Endometrium (tissue), 2 donors: ENCODE measurements at regions not wholly inside any gene's neighbourhood (a gene's known extent, or its start where the extent isn't known, plus 50 kb on each side); places are given as distances from the start of the nearest gene placed in this dataset.
"Not testable (repeated sequence)": the region's sequence is repeated elsewhere in the genome, so short reads cannot be mapped to it uniquely, and the experiment has no call there.

Experiments
- FAIRE-seq: peaks from 2 replicates; lab custom pipeline; 2012; peaks lifted over from hg19 to GRCh38; lab: Jason Lieb, UNC
- donor health status: control.
- donor health status: control.

DNA sequence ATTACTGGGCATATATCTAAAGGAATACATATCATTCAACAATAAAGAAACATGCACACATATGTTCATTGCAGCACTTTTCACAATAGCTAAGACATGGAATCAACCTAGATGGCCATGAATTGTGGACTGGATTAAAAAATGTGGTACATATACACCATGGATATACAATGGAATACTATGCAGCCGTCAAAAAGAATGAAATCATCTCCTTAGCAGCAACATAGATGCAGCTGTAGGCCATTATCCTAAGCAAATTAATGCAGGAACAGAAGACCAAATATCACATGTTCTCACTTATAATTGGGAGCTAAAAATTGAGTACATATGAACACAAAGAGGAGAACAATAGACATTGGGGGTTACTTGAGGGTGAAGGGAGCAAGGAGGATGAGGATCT, 175.6 kb downstream of the POLR1F start:
- no peak for FAIRE-seq

DNA sequence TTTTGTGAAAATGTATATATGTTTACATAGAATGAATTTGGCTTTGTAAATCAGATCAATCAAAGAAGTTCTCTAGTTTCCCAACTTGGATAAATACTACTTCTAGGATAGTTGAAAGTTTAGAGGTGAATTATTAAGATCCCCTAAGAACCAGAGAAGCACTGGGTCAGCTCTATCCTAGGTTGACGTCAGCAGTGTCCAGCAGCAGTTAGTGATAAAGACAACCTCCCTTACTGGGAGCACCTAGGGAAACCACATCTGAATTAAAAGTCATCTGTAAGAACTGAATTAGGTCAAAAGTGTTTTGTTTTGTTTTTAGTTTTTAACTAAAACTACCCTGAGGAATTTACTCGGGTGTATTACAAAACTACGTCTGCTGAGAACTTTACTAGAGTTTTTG, 178.0 kb downstream of the POLR1F start:
- FAIRE-seq: no peak

DNA sequence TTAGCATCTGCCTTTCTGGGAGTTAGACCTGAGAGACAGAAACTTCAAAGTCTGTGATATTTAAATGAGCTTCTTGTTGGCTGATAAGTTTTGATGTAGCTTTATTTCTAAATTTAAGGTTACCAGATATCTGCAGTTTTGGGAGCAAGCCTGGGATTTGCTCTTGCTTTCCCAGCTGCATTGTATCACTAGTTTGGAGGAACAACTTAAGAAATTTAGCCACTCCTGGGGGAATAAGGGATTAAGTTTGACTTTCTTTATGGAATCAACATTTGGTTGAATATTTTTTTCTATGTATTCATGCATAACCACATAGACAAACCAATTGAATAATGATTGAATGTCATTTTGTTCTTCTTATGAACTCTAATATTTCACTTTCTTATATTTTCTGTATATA, 178.6 kb downstream of the POLR1F start:
- no peak for FAIRE-seq

DNA sequence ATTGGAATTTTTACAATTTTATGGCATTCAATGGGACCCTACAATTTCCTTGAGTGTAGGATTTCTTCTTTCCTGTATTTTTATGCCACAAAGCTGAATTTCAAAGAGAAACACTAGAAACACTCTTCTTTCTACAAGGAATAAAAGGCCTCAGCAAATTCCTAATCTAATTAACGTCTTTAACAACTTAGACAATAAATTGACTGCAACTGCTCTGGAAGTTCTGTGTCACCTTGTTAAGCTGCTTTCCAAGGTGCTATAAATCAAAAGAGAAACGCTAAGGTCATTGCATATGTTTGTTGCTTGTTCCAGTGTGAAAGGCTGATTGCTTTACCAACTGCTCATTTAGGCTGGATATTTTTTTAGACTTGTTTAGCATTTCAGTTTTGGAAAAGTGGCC, 182.2 kb downstream of the POLR1F start:
- FAIRE-seq: no peak

DNA sequence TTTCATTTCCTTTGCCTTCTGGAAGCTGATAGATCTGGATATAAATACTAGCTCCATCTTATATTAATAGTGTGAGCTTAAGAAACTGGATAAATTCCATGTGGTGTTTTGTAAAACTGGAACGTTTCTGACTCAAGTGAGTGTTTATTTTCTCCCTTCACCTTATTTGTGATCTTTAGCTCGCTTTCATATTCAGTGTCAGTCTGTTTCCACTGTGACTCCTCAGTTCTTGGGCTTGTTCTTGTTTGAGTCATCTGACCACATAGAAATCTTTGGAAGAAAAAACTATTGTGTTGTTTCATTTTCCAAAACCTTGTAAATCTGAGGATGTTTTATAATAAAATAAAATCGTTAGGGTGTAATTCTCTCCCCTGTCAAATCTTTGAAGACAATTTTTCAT, 186.4 kb downstream of the POLR1F start:
- peak; percentile 89 for FAIRE-seq

DNA sequence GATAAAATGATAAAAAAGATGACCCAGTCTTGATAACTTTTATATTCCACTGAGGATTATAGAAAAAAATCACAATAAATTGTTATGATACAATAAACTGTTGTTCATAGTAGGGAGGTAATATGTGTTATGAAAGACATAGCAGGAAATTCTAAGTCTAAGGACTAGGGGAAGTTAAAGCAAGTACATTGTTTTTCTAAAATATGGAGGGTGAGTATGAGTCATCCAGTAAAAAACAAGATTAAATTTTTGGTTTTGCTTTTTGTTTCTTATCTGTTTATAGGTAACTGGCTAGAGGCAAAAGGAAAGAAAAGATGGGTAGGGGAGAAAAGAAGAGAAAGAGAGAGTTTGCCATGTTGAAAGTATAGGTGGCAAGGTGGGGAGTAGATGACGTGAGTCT, 188.4 kb downstream of the POLR1F start:
- FAIRE-seq: peak; percentile 70

DNA sequence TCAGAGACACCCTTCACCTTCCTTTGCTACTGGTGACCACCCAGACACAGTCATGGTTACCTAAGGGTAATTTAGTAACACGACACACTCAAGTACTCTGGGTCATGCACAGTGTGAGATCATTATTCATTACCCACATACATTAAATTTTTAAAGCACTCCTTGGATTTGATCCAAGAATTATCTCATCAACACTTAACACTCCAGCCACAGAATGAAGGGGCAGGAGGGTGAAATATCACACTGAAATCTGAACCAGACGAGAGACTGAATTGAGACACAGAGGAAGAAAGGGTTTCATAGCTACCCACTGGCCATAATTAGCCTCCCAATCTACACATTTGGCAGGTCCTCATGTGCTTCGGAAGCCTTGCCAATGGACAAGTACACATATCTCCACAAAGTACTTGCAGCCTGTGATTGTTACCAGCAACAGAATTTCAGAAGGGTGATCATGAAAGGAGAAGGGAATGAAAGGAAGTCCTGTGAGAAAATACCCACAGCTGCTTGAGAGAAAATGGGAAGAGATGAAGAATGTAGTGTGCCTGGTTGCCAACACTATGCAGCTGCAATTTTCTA, 189.3 kb downstream of the POLR1F start:
- no peak for FAIRE-seq

DNA sequence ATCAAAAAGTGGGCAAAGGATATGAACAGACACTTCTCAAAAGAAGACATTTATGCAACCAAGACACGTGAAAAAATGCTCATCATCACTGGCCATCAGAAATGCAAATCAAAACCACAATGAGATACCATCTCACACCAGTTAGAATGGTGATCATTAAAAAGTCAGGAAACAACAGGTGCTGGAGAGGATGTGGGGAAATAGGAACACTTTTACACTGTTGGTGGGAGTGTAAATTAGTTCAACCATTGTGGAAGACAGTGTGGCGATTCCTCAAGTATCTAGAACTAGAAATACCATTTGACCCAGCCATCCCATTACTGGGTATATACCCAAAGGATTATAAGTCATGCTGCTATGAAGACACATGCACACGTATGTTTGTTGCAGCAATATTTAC, 191.3 kb downstream of the POLR1F start:
- FAIRE-seq: not testable (repeated sequence)

DNA sequence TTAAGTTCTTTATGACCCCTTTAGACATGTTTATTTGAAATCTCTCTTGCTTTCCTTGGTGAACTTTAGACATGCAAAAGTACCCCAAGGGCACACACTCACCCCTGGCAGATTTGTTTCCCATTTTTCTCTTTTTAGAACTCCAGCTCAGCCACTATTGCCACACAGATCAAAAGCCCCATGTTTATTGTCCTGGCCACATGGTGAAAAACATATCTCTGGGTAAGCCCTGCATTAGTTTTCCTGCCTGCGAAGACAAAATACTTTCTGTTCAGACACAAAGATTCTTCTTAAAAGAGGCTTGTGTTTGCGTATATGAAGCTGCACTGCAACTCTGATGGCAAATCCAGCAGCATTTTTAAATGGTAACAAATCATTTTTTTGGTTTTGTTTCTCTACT, 200.0 kb downstream of the POLR1F start:
- no peak for FAIRE-seq

DNA sequence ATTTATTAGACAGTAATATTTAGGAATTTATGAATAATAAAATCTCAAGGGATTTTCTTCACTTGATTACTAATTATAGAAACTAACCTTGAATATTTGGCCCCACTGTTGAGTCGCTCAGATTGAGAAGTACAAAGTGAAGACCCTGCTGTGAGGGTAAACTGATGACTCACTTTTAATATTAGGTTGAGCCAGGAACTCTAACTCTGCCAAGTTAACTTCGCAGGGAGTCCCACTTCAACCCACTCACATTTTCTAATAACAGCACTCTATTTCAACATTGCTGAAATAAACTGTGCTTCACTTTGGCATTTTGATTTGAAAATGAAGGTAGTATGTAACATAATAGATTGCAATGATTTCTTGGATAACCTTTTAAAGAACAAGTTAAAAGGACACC, 200.7 kb downstream of the POLR1F start:
- FAIRE-seq: no peak

DNA sequence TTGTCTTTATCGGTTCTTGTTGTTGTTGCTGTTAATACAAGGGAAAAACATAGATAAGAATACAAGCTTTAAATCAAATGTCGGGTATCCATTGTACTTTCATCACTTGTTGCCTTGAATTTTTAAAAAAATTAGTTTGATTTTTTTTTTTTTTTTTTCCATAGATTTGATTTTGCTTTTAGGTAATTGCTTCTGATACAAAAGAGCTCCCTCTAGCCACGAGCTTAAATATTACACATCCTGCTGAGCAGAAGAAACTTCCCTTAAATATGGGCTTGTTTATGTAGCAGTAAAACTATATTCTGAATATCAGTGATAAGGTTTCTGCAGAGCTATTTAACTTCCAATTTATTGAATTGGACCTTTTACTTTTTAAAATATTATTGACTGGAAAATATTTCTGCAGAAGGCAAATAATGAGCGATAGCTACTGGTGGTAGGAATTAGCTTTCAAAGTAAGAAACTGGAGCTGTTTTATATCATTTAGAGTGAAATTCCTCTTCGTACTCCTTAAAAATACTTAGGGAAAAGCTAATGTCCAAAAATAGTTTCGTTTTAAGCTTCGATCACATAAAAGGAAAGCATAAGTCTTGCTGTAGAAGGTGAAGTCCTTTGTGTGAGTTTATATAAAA, 216.9 kb downstream of the POLR1F start:
- FAIRE-seq: peak; percentile 46

DNA sequence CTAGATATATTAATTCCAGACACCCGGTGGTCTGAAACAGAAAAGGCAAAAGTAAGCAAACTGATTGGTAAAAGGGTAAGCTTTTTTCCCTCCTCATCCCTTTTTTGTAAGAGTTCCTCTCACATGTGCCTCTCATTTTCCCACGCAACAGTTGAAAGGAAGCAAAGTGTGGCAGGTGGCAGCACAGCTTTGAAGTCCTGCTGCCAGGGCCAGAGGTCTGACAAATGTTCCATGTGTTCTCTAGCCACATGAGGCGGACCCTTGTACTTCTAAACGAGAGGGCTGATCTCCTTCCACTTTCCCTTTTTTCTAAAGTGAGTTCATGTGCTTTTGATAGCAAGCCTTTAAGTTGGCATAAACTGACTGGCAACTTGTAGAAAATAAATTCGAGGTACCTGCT, 217.5 kb downstream of the POLR1F start:
- FAIRE-seq: no peak

DNA sequence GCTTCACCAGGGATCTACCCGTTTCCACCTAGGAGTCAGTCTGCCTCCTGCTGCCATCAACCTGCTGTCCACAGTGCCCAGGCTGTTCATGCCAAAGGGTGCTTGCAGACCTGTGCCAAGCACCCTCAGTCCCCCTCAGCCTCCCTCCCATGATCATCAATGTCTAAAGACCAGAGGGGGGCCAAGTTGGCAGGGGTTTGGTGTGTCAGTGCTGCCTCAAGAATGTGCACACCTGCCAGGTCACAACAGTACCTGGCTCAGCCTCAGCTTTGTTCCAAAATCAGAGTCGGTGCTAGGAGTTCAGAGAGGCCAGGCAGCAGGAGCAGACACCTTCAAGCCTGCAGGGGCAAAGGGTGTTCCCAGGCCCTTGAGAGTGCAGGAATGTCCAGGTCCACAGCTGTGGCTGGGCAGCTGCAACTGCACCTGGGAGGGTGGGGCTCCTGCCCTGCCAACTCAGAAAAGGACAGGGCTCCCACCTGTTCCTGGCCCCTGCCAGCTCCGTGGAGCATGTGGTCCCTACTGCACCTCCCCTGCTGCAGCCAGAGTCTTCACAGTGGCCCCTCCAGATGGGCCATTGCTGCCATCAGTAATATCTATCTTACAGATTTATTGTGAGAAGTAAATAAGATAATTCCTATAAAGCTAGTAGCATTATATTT, 219.5 kb downstream of the POLR1F start:
- no peak for FAIRE-seq

DNA sequence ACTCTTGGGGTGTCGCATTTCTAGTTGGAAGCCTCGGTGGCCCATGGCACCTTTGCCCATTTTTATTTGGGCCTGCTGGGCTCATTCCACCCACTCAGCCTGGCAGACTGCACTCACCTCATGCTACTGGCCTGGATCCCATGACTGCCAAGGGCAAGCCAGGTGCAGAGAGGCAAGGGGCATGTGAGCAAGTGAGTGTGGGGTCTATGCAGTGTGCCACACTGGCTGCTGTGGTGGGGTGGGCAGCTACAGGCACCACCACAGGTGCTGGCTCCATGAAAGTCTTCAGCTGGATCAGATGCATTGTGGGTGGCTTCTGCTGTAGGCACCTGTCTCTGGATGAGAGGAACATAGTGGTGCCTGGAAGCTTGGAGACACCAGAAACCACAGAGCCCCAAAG, 220.8 kb downstream of the POLR1F start:
- no peak for FAIRE-seq

DNA sequence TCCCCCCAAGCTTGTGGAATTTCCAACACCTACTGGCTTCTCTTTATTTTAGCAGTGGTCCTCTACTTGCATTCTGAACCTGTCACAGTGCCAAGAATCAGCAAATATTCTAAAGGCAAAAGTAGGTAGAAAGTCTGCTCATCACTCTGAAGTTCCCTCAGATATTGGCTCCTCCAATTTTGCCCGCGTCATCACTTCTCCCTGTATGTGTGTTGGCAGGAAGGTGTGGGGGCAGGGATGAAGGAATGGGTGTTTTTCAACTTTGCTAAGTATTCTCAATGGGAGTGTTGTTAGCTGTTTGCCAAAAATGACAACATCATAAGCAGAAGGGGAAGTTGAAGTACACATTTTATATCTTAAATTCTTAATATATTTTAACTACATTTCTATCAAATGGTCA, 226.2 kb downstream of the POLR1F start:
- no peak for FAIRE-seq

DNA sequence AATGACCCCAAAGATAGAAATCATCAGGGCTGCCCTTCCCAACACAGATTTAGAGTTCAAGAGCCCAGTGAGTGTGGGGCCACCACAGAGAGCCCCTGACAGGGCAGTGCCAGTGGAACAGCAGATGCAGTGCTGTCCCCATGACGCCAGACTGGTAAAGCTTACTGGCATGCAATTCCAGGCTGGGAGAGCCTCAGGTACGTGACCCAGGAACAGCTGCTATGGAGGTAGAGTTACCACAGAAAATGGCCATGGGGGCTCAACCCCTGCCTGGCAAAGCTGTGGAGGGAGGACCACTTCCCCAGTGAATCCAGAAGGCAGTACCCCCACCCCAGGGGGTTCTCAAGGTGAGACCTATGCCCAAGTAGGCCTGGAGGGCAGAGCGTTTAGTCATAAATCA, 228.5 kb downstream of the POLR1F start:
- no peak for FAIRE-seq

DNA sequence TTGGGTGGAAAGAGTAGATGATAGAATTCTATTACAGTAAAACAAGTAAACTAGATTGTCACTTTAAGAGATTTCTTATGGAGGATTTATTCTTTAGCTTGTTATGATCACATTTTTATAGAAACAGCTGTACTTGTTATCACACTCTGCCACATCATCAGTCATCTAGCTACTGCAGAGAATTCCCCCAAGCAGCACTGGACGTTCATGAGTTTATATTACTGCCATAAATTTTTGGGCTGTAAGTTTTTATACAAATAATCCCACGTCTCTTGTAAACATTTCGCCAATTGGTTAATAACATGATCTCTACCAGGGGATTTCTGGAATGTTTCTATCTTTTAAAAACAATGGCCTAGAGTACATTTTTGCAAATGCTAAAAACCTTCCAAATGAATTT, 238.8 kb downstream of the POLR1F start:
- no peak for FAIRE-seq

DNA sequence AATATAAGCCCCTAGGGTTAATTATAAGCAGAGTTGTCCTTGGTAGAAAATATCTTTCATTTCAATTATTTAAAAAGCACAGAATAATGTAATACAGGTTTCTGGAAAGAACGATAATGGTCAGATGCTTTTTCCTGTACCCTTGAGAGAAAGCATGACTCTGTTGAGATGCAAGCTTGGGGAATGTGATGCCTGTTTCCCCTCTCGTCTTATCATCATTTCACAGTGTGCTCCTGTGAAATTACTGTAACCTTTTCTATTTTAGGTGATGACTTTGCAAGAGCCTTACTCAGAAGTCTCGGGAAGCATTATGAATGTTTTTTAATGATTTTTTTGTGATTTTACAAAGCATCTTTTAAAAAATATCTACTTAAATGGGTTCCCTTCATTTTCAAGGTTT, 243.0 kb downstream of the POLR1F start:
- FAIRE-seq: no peak

DNA sequence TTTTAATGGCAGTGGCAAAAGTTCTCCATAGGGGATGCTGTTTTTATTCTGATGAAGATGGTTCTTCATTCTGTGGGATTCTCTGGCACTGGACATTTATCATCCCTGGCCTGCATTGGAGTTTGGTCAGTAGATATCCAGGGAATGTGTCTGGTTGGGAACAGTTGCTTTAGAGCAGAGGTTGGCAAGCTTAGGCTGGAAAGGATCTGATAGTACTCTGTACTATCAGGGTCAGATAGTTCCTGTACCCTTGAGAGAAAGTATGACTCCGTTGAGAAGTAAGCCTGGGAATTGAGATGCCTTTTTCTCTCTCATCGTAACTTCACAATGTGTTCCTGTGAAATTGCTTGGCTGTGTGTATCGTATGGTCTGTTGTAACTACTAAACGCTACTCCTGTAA, 244.1 kb downstream of the POLR1F start:
- no peak for FAIRE-seq

DNA sequence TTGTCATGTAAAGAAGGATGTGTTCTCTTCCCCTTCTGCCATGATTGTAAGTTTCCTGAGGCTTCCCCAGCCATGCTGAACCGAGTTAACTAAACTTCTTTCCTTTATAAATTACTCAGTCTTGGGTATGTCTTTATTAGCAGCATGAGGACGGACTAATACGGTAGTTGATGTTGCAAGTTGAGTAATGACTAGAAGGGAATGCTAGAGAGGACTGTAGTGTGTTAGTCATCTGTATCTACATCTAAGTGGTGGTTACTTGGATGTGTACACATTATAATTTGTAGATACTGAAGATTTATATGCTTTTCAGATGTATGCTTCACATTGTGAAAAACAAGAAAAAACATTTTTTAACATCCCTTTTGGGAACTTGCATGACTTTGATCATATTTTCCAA, 244.6 kb downstream of the POLR1F start:
- FAIRE-seq: no peak

DNA sequence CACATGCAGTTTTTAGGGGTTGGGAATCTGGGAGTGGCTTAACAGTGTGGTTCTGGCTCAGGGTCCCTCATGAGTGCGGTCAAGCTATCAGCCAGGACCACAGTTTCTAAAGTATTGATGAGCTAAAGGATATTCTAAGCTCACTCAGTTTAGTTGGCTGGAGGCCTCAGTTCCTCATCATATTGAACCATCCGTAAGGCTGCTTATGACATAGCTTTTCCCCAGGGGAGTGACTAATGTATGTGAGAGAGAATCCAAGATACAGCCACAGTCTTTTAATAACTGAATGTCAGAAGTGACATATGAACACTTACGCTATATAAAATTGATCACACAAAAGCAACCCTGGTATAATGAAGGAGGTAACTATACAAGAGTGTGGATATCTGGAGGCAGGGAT, 245.3 kb downstream of the POLR1F start:
- FAIRE-seq: no peak

DNA sequence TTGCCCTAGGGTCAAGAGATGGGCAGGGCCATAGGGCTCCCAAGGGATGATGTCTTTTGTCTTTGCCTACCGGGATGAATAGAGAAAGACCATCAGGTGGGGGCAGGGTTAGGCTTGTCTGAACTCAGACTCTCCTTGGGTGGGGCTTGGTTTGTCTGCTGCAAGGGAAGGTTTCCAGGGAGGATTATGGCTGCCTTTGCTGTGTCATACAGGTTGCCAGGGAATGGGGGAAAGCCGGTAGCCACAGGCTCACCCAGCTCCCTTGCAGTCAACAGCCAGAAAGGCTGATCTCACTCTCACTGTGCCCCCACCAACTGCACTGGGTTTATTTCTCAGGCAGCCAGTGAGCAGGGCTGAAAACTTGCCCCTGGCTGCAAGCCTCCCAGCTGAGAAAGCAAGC, 253.2 kb downstream of the POLR1F start:
- FAIRE-seq: no peak

DNA sequence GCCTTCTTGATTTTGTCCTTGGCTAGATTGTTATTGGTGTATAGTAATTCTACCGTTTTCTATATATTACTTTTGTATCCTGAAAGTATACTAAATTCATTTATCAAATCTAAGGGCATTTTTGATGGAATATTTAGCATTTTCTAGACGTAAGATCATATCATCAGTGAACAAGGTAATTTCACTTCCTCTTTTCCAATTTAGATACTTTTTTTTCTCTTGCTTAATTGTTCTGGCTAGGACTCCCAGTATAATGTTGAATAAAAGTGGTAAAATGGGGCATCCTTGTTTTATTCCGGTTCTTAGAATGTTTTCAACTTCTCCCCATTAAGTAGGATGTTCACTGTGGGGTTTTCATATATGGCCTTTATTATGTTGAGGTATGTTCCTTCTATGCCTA, 260.7 kb downstream of the POLR1F start:
- FAIRE-seq: no peak
